Sigmoid colon (tissue), 6 donors: ENCODE measurements at regions not wholly inside any gene's neighbourhood (a gene's known extent, or its start where the extent isn't known, plus 50 kb on each side); places are given as distances from the start of the nearest gene placed in this dataset.

Experiments used
- DNase-seq: peaks from one replicate; pipeline ENCODE4 v3.0.0-alpha.2; 2019
- H3K27ac ChIP-seq, 4 donors: fragments of 200-600 bp; sonication (generic); one replicate each; pipeline ENCODE4 v1.5.1; 2016 to 2019; ENCODE audit warnings: mild to moderate bottlenecking in 1 of 4
- H3K27me3 ChIP-seq, 3 donors: fragments of 200-600 bp; sonication (generic); one replicate each; pipeline ENCODE4 v1.5.1; 2019; ENCODE audit warnings: mild to moderate bottlenecking in 1 of 3
- H3K36me3 ChIP-seq, 4 donors: fragments of 200-600 bp; sonication (generic); one replicate each; pipeline ENCODE4 v1.5.1; 2016 to 2019
- H3K4me1 ChIP-seq, 4 donors: fragments of 200-600 bp; sonication (generic); one replicate each; pipeline ENCODE4 v1.5.1; 2017 to 2019
- H3K4me3 ChIP-seq, 4 donors: fragments of 200-600 bp; sonication (generic); one replicate each; pipeline ENCODE4 v1.5.1; 2017 to 2019; ENCODE audit warnings: mild to moderate bottlenecking in 2 of 4, moderate library complexity in 1 of 4
- H3K9me3 ChIP-seq, 4 donors: fragments of 200-600 bp in 3 of 4; sonication (generic) in 3 of 4; one replicate each; pipeline versions ENCODE4 v1.5.1 to v1.6.1; 2013 to 2019
- EP300 ChIP-seq, 4 donors: sonication (generic); formaldehyde crosslinking; IDR thresholded peaks; one replicate each; pipeline ENCODE4 v1.6.1; 2017; ENCODE audit warnings: antibody characterized with exemption in 4 of 4
- POLR2A ChIP-seq, 2 donors: fragments of 450-650 bp; IDR thresholded peaks; one replicate each; pipeline ENCODE4 v1.6.1; 2016; ENCODE audit warnings: antibody characterized with exemption in 2 of 2, mild to moderate bottlenecking in 2 of 2, moderate library complexity in 2 of 2
- POLR2AphosphoS5 ChIP-seq, 4 donors: sonication (generic); formaldehyde crosslinking; IDR thresholded peaks; one replicate each; pipeline ENCODE4 v1.6.1; 2017; ENCODE audit warnings: antibody characterized with exemption in 4 of 4
- WGBS, 2 donors: extraction: QIAGEN DNeasy Blood & Tissue Kit; methylation state at CpG; one replicate each; pipeline ENCODE4 v1.1.7; 2013; 5-methylcytosine and 5-hydroxymethylcytosine counted together
- intact Hi-C: fragments of 100-400 bp; cut with DNase I; formaldehyde crosslinking; loops from one replicate; pipeline ENCODE4 v1.15.1; 2023
- TF ChIP-seq, protein P1 (sequence below), 4 experiments: fragments of 450-650 bp in 3 of 4; fragments of 200-600 bp in 1 of 4; IDR thresholded peaks; one replicate each; pipeline ENCODE4 v1.5.1; 2016 to 2019; ENCODE audit warnings: antibody characterized with exemption in 4 of 4, mild to moderate bottlenecking in 3 of 4, moderate library complexity in 2 of 4
- donor health status: healthy with polysubstance abuse.
- donor health status: healthy.

- intact Hi-C loops, result no loop called here
- 82 to 86% methylated on average over 22 of the region's 22 CpGs for WGBS, 2 donors
- Histone ChIP-seq H3K9me3 (peaks cover 0 to 2% (median 0%) of the 10 kb centered on the region in 4 donors), H3K27me3 (peaks cover 0 to 10% (median 0%) of the 10 kb centered on the region in 3 donors), H3K27ac (no peak overlapping the region), H3K4me1 (no peaks in the 10 kb centered on the region), H3K4me3 (no peak overlapping the region), H3K36me3 (no peaks in the 10 kb centered on the region)
- DNase-seq, result peak; percentile 50
- TF ChIP-seq, protein P1, sequence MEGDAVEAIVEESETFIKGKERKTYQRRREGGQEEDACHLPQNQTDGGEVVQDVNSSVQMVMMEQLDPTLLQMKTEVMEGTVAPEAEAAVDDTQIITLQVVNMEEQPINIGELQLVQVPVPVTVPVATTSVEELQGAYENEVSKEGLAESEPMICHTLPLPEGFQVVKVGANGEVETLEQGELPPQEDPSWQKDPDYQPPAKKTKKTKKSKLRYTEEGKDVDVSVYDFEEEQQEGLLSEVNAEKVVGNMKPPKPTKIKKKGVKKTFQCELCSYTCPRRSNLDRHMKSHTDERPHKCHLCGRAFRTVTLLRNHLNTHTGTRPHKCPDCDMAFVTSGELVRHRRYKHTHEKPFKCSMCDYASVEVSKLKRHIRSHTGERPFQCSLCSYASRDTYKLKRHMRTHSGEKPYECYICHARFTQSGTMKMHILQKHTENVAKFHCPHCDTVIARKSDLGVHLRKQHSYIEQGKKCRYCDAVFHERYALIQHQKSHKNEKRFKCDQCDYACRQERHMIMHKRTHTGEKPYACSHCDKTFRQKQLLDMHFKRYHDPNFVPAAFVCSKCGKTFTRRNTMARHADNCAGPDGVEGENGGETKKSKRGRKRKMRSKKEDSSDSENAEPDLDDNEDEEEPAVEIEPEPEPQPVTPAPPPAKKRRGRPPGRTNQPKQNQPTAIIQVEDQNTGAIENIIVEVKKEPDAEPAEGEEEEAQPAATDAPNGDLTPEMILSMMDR (IDR thresholded peaks at IDR 0.05), result no peak
- TF ChIP-seq EP300 (IDR thresholded peaks at IDR 0.05), result no peak
- no peak for TF ChIP-seq POLR2A (IDR thresholded peaks at IDR 0.05)
- TF ChIP-seq POLR2AphosphoS5 (IDR thresholded peaks at IDR 0.05), result no peak
These were observed 83.7 kb upstream of the CTDP1 start for GRCh38 chr18:79595876-79596374.

DNA sequence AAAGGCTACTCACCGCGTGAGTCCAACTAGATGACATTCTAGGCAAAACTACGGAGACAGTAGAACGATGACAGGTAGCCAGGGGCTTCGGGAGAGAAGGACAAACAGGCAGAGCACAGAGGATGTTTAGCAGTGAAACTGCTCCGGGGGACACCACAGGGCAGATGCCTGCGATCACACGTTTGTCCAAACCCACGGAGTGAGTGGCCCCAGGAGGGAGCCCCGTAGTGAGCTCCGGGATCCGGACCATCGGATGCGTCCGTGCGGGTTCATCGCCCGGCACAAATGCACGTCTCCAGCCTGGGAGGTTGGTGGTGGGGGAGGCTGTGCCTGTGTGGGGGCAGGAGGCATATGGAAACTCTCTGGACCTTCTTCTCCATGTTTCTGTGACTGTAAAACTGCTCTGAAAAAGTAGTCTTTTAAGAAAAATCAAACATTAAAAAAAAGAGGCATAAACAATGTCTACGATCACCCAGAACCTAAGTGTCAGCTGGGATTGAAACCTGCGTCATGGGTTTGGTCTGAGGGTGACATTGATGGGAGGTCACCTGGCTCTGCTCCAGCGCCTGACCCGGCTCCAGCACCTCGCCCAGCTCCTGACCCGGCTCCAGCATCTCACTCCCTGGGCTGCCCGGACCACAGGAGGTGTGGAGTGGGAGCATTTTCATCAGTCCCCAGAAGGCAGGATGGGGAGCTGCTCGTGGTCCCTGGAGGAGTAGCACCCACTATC, 83.0 kb upstream of the CTDP1 start:
- intact Hi-C loops, result no loop called here
- peak; percentile 36 for DNase-seq
- Histone ChIP-seq H3K9me3 (peaks cover 0 to 2% (median 0%) of the 10 kb centered on the region in 4 donors), H3K27ac (no peak overlapping the region), H3K4me3 (no peak overlapping the region), H3K4me1 (no peaks in the 10 kb centered on the region), H3K36me3 (no peaks in the 10 kb centered on the region), H3K27me3 (peaks cover 0 to 10% (median 0%) of the 10 kb centered on the region in 3 donors)
- TF ChIP-seq POLR2A (IDR thresholded peaks at IDR 0.05) (no peak), EP300 (IDR thresholded peaks at IDR 0.05) (no peak), POLR2AphosphoS5 (IDR thresholded peaks at IDR 0.05) (no peak)
- TF ChIP-seq, protein P1 (IDR thresholded peaks at IDR 0.05), result no peak
- WGBS, 2 donors, result 81 to 86% methylated on average over 27 of the region's 27 CpGs

- intact Hi-C loops, result no loop called here
- no peaks in the 10 kb centered on the region for H3K36me3 ChIP-seq
- H3K27me3 ChIP-seq, result peaks cover 0 to 10% (median 0%) of the 10 kb centered on the region in 3 donors
- peak; percentile 37 for DNase-seq
- 86% methylated on average over 21 of the region's 21 CpGs for WGBS, 2 donors
- H3K27ac ChIP-seq, result no peak overlapping the region
- H3K4me1 ChIP-seq, result no peaks in the 10 kb centered on the region
- TF ChIP-seq, protein P1 (IDR thresholded peaks at IDR 0.05), result no peak
- no peak for TF ChIP-seq EP300 (IDR thresholded peaks at IDR 0.05)
- no peak overlapping the region for H3K4me3 ChIP-seq
- peaks cover 0 to 2% (median 0%) of the 10 kb centered on the region in 4 donors for H3K9me3 ChIP-seq
These were observed 82.3 kb upstream of the CTDP1 start for GRCh38 chr18:79597176-79597830.

GRCh38 chr18:79597831-79598632, 81.6 kb upstream of the CTDP1 start:
- Histone ChIP-seq H3K9me3 (no peaks in the 10 kb centered on the region), H3K4me1 (no peaks in the 10 kb centered on the region), H3K27ac (no peak overlapping the region), H3K36me3 (no peaks in the 10 kb centered on the region), H3K4me3 (no peak overlapping the region), H3K27me3 (peaks cover 0 to 10% (median 0%) of the 10 kb centered on the region in 3 donors)
- intact Hi-C loops, result no loop called here
- peak; percentile 57 for DNase-seq
- WGBS, 2 donors, result 83 to 89% methylated on average over 38 of the region's 38 CpGs
- TF ChIP-seq EP300 (IDR thresholded peaks at IDR 0.05) (no peak), POLR2AphosphoS5 (IDR thresholded peaks at IDR 0.05) (no peak), POLR2A (IDR thresholded peaks at IDR 0.05) (no peak)
- TF ChIP-seq, protein P1 (IDR thresholded peaks at IDR 0.05), result no peak
